Osteocyte (in vitro differentiated cells): ENCODE measurements at regions not wholly inside any gene's neighbourhood (a gene's known extent, or its start where the extent isn't known, plus 50 kb on each side); places are given as distances from the start of the nearest gene placed in this dataset.

ENCODE experiments used
- DNase-seq: peaks from one replicate; pipeline ENCODE4 v3.0.0; 2021; ENCODE audit warnings: mixed read lengths; ENCODE audit not compliant: unreplicated experiment; ENCODE audit errors: extremely low spot score
- H3K27ac Mint-ChIP-seq: one replicate; pipeline ENCODE4 v1.8.0; 2021; ENCODE audit warnings: mild to moderate bottlenecking, mixed read lengths; ENCODE audit not compliant: unreplicated experiment
- H3K27me3 Mint-ChIP-seq: one replicate; pipeline ENCODE4 v1.8.0; 2021; ENCODE audit warnings: mixed read lengths; ENCODE audit not compliant: unreplicated experiment
- H3K36me3 Mint-ChIP-seq: one replicate; pipeline ENCODE4 v1.8.0; 2021; ENCODE audit warnings: mixed read lengths; ENCODE audit not compliant: unreplicated experiment
- H3K4me1 Mint-ChIP-seq: one replicate; pipeline ENCODE4 v1.8.0; 2021; ENCODE audit warnings: mixed read lengths; ENCODE audit not compliant: unreplicated experiment
- H3K4me3 Mint-ChIP-seq: one replicate; pipeline ENCODE4 v1.8.0; 2021; ENCODE audit warnings: mild to moderate bottlenecking, moderate library complexity, mixed read lengths; ENCODE audit not compliant: unreplicated experiment
- H3K9me3 Mint-ChIP-seq: one replicate; pipeline ENCODE4 v1.8.0; 2021; ENCODE audit warnings: mixed read lengths; ENCODE audit not compliant: unreplicated experiment
- CTCF ChIP-seq: fragments of 200-600 bp; sonication (generic); IDR thresholded peaks from 2 replicates; pipeline ENCODE4 v1.5.0; 2021; ENCODE audit warnings: antibody characterized with exemption, mild to moderate bottlenecking, moderate library complexity

GRCh38 chr16:76943921-76944320 lies 247.1 kb upstream of the MON1B start:
- no peak for DNase-seq
- Mint-ChIP-seq H3K9me3 (peaks cover 20% of the 10 kb centered on the region), H3K4me1 (no peaks in the 10 kb centered on the region), H3K36me3 (no peaks in the 10 kb centered on the region), H3K4me3 (no peak overlapping the region), H3K27me3 (no peaks in the 10 kb centered on the region), H3K27ac (no peak overlapping the region)
- no peak for TF ChIP-seq CTCF

- Mint-ChIP-seq H3K9me3 (peaks cover 43% of the 10 kb centered on the region), H3K27me3 (no peaks in the 10 kb centered on the region), H3K27ac (no peak overlapping the region), H3K36me3 (no peaks in the 10 kb centered on the region), H3K4me3 (no peak overlapping the region), H3K4me1 (no peaks in the 10 kb centered on the region)
- no peak for TF ChIP-seq CTCF
- DNase-seq = no peak
Observed at GRCh38 chr16:76946879-76947278, 244.1 kb upstream of the MON1B start.

- DNase-seq = no peak
- Mint-ChIP-seq H3K36me3 (no peaks in the 10 kb centered on the region), H3K9me3 (peaks cover 45% of the 10 kb centered on the region), H3K27ac (no peak overlapping the region), H3K4me3 (no peak overlapping the region), H3K4me1 (no peaks in the 10 kb centered on the region), H3K27me3 (no peaks in the 10 kb centered on the region)
- TF ChIP-seq CTCF = no peak
Observed at GRCh38 chr16:76947749-76948148, 243.2 kb upstream of the MON1B start.

- Mint-ChIP-seq H3K9me3 (peaks cover 15% of the 10 kb centered on the region), H3K36me3 (no peaks in the 10 kb centered on the region), H3K4me1 (no peaks in the 10 kb centered on the region), H3K27me3 (no peaks in the 10 kb centered on the region), H3K4me3 (no peak overlapping the region), H3K27ac (no peak overlapping the region)
- no peak for DNase-seq
- no peak for TF ChIP-seq CTCF
Observed at GRCh38 chr16:76955629-76956028, 235.4 kb upstream of the MON1B start.

- Mint-ChIP-seq H3K4me1 (no peaks in the 10 kb centered on the region), H3K4me3 (no peak overlapping the region), H3K27me3 (no peaks in the 10 kb centered on the region), H3K27ac (no peak overlapping the region), H3K9me3 (peaks cover 11% of the 10 kb centered on the region), H3K36me3 (no peaks in the 10 kb centered on the region)
- no peak for TF ChIP-seq CTCF
- no peak for DNase-seq
Observed at GRCh38 chr16:76956394-76956793, 234.6 kb upstream of the MON1B start.
